KOPT-K1 (cell line): ENCODE measurements at regions not wholly inside any gene's neighbourhood (a gene's known extent, or its start where the extent isn't known, plus 50 kb on each side); places are given as distances from the start of the nearest gene placed in this dataset.

ENCODE experiments used
- H3K27ac ChIP-seq: fragments of 200-600 bp; sonication (generic); 2 replicates; pipeline ENCODE4 v1.5.1; 2016; ENCODE audit warnings: antibody characterized with exemption, mild to moderate bottlenecking, low read depth, low read length; ENCODE audit not compliant: poor library complexity, severe bottlenecking
- H3K36me3 ChIP-seq: fragments of 200-600 bp; sonication (generic); 2 replicates; pipeline ENCODE4 v1.5.1; 2017; ENCODE audit warnings: antibody characterized with exemption, mild to moderate bottlenecking, low read length, moderate library complexity; ENCODE audit not compliant: insufficient read depth
- H3K9me3 ChIP-seq: fragments of 200-600 bp; sonication (generic); 2 replicates; pipeline ENCODE4 v1.5.1; 2017; ENCODE audit warnings: antibody characterized with exemption, low read length, mild to moderate bottlenecking; ENCODE audit not compliant: insufficient read depth, poor library complexity, severe bottlenecking

DNA sequence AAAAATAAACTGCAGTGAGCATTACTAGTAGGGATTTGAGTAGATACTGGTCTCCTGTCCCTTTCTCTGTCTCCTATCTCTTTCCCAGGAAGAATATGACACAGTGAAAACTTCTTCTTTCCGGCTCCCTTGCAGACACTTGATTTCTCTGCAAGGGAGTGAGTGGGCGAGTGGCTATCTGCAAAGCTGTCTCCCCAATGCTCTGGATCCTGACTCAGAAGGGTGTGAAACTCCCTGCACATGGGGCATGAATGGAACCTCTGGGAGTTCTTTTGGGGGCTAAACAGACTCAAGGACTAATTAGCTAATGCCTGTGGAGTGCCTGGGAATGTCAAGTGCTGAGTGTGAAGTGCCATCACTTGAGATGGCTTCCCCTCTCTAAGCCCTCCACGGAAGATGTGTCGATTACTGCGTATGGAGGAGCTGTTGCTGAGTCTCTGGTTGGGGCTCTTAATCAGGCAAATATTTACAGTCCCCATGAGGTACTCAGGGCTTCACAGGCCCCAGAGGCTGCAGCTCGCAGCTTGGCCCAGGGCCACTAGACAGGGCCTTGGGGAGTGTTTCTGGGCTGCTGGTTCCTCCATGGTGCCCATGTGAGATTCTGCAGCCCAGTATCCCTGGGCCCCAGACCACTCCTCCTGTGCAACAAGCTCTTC, 139.8 kb downstream of the RPS24 start:
- H3K27ac ChIP-seq: no peak overlapping the region
- H3K9me3 ChIP-seq: no peaks in the 10 kb centered on the region

DNA sequence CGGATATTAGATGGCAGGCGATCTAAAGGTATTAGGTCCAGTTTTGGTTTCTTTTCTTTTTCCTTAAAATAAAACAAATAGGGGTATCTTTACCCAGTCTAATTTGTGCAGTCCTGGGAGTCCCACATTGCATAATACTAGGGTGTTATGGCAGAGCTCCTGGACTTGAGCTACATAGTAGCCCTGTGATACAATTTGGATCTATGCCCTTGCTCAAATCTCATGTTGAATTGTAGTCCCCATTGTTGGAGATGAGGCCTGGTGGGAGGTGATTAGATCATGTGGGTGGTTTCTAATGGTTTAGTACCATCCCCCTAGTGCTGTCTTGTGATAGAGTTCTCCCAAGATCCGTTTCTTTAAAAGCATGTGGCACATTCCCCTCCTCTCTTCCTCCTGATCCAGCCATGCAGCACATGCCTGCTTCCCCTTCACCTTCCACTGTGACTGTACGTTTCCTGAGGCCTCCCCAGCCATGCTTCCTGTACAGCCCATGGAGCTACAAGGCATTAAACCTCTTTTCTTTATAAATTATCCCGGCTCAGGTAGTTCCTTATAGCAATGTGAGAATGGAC, 141.9 kb downstream of the RPS24 start:
- no peaks in the 10 kb centered on the region for H3K36me3 ChIP-seq
- no peak overlapping the region for H3K27ac ChIP-seq
- H3K9me3 ChIP-seq: no peaks in the 10 kb centered on the region

More for the DNA sequence above, 139.8 kb downstream of the RPS24 start:
- no peaks in the 10 kb centered on the region for H3K36me3 ChIP-seq

DNA sequence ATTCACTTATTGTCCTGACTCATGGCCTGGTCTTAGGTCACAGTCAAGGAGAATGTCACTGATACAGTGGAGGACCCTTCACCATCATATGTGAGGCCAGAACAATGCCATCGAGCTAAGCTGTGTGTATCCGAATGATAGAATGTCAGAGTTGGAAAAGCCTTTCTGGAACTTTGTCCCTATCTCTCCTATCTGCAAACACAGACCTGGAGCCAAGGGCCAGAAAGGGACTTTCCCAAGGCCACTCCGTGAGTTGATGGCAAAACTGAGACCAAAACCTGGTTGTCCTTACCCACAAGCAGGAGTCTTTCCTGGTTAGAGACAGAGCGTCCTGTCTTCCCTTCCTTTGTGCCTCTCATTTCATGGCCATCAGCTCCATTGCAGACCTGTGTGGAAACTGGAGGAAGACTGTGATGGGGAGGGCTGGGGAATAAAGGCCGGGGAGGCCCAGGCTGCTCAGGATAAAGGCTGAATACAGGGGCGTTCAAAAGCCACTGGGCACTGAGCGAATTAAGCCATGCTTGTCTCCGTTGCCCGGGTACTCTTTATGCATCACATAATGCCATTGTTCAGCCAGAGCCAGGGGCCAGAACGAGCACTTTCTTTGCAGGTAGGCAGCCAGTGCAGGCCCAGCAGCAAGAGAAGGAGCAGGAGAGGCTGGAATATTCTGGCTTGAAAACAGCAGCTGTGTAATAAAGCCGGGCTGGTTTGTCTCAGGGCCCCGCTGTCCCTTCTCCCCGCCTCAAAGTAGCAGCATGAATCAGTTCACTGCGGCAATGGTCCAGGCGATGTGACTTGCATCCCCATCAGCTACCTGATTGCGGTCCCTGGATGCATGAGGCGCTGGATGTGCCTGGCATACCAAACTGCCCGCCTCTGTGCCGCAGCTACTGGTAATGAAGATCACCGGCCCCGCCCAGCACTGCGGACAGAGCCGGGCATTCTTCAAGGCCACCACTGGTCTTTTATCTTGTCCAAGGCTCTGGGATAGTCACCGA, 143.0 kb downstream of the RPS24 start:
- no peak overlapping the region for H3K27ac ChIP-seq
- H3K36me3 ChIP-seq: no peaks in the 10 kb centered on the region

DNA sequence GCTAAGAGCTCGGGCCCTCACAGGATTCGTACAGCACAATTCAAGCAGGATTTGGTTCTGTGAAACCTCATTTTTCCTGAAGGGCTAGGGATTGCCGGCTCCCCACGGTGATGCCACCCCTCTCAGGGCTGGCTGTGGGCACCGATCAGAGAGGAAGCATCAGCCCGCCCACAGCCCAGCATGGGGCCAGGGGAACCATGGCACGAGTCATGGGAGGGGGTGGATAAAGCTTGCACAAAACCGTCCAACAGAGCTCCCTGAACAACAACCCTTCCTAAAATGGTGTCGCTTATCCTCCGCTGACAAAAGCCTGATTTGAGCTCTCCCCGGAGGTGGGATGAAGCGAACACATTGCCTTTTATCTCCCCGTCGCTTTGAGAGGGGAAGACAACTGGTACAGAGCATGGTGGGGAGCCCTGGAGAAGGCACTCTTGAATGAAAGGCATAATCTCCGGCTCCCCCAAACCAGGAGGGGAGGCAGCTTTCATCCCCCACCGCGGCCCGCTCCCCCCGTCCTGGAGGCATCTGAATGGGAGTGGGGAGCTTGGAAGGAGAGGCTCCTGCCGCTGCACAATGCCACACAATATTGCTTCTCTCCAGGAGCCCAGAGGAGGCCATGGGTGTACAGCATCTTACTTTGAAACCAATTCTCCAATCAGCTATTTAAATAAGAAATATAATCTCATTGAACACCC, 144.0 kb downstream of the RPS24 start:
- Histone ChIP-seq H3K9me3 (no peaks in the 10 kb centered on the region), H3K27ac (no peak overlapping the region)

More for the DNA sequence above, 143.0 kb downstream of the RPS24 start:
- H3K9me3 ChIP-seq: no peaks in the 10 kb centered on the region

DNA sequence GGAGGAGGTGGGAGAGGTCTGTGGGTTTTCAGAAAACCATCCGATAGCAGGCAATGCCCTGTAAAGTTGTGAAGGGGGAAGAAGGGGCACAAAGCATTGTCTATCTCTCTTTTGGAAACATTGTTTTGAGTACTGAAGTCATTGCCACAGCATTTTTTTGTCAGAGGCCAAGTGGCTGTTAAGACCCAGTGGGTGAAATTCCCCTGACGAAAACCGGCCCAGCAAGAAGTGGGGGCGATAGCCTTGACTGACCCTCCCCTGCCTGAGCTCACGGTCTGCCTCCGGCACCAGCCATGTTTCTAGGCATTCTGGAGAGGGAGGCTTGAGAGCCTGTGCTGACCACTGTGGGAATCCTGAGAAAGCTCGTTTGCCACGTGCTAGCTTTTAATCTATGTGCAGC, 144.7 kb downstream of the RPS24 start:
- Histone ChIP-seq H3K27ac (no peak overlapping the region), H3K9me3 (no peaks in the 10 kb centered on the region), H3K36me3 (no peaks in the 10 kb centered on the region)

More for the DNA sequence above, 144.0 kb downstream of the RPS24 start:
- no peaks in the 10 kb centered on the region for H3K36me3 ChIP-seq

DNA sequence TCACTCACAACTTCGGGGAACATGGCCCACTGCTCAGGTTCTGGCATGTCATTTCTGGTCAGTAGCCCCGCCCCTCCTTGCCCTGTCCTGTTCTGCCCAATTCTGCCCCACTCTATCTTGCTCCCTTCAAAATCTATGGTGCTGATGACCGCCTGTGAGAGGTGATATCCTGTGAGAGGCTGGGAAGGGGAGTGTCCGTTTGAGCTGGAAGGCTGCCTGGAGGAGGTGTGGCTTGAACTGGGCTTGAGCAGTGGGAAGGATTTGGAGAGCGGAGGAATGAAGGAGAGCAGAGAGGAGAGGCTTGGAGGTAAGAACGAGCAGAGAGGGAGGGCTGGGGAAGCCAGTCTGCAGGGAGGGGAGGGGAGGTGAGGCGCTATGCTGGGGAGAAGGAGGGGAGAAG, 145.3 kb downstream of the RPS24 start:
- Histone ChIP-seq H3K36me3 (no peaks in the 10 kb centered on the region), H3K27ac (no peak overlapping the region), H3K9me3 (no peaks in the 10 kb centered on the region)

DNA sequence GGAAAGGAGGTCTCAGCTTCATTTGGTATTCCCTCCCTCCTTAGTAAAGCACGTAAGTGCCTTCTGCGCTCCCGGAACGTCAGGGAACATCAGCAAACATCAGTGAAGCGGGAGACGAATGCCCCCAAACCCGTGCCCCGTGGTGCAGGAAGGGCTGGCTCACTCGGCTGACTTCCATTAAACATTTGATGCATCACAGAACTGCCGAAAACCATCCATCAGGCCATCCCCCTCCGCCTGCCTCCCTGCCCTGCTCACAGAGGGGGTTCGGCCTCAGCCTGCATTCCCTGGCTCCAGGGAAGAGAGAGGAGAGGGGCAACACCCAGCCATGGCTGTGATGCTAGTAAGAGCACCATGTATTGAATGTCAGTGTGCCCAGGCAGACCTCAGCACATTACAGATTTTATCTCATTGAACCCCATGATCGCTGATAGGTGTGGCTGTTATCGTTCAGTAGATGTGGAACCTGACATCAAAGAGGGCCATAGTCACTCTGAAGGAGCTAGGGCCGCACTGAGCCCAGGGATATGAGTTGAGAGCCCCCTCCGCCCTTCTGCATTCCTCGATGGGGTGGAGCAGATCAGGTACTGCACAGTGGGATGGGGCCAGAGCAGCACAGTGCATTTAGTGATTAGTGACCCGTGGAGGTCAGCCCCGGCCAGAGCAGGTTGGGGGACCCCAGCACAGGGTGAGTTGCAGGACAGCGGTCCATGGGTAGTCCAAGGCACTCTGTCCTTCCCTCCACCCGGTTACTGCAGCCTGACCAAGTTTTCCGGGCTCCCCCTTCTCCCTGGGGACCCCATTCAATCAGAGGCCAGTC, 146.4 kb downstream of the RPS24 start:
- Histone ChIP-seq H3K27ac (no peak overlapping the region), H3K9me3 (no peaks in the 10 kb centered on the region), H3K36me3 (no peaks in the 10 kb centered on the region)

DNA sequence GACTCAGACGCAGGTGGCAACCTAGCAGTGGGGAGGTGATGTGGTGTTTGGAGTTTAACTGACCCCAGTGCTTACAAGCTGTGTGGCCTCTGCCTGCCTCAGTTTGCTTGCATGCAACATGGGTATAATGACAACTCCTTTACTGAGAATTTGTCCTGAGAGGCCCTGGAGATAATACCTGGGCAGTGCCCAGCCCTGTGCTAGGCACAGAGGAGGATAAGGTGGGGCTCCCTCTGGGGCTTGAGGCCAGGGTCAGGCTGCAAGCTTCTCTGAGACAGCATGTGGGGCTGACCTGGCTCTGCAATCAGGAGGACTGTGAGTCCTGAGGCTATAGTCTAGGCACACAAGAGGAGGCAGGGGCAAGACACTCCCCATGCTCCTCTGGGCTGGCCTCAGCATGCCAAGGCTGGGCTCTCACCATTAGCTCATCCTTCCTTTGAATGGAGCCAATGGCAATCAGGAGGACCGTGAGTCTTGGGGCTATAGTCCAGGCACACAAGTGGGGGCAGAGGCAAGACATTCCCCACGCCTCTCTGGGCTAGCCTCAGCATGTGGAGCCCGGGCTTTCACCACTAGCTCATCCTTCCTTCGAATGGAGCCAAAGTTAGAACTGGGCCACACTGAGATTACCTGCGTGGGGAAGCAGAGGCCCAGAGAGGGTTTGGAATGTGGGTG, 147.9 kb downstream of the RPS24 start:
- H3K9me3 ChIP-seq: no peaks in the 10 kb centered on the region

DNA sequence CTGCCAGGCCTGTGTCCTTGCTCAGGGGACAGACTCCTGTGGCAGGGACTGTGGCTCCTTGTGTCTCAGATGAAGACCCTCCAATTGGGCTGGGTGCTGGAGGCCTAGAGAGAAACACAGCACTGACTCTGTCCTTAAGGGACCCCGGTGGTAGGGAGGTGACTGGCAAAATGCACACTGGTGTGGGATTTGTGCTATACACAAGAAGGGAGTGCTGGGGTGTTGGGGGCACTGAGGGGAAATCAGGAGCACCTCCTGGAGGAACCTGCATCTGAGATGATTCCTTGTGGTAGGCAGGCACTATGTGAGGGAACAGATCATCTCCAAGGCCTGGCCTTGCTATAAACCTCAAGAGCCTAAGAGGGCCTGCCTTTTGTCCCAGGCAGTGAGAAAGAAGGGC, 149.2 kb downstream of the RPS24 start:
- Histone ChIP-seq H3K9me3 (no peaks in the 10 kb centered on the region), H3K36me3 (no peaks in the 10 kb centered on the region), H3K27ac (no peak overlapping the region)

More for the DNA sequence above, 147.9 kb downstream of the RPS24 start:
- Histone ChIP-seq H3K36me3 (no peaks in the 10 kb centered on the region), H3K27ac (no peak overlapping the region)

DNA sequence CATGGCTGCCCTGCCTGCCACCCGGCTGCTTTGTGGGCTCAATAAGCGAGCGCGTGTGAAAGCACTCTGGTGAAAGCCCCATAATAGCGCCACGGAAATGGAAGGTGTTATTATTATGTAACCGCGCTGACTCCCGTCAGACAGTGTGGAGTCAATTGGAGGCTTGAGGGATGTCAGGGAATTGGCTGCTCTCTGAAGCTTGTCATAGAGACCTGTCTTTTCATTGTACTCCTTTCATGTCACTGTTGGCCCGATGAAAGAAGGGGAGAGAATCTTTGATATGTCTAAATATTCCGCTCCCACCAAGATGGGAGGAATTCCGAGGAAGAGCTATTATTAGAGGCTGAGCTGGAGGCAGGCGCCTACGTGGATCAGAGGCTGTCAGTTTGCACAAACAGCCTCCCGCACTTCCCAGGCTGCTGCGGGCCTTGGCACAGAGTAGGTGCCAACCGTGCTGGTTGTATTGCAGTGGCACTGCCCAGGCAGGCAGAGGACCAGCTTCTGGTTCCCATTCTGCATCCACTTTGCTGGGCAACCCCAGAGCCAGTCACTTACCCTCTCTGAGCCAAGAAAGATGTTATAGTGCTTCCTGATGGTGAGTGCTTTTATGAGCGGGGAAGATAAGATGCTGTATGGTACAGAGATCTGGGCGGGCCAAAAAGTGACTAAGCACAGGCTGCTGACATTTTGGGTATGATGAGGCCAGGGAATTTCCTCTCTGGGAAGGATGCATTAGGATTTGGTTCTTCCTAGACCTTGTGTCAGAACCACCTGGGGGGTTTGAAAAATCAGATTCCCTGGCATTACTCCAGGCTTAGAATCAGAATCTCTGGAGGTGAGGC, 151.4 kb downstream of the RPS24 start:
- Histone ChIP-seq H3K36me3 (no peaks in the 10 kb centered on the region), H3K27ac (no peak overlapping the region), H3K9me3 (no peaks in the 10 kb centered on the region)

DNA sequence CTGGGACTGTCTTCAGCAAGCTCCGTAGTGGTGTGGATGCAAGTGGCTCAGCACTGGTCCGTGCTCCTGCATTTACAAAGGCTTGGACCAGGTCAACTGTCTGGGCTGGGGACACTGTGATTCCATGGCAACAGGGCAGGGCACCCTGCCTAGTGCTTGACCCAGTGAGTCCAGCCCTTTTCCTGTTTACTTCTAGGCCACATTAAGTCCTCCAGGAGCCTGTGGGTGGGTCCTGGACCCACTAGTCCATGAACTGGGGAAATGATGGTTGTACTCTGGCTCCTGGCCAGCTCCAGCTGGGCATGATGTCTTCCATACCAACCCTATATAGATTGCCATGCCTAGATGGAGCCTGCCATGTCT, 152.0 kb downstream of the RPS24 start:
- Histone ChIP-seq H3K36me3 (no peaks in the 10 kb centered on the region), H3K9me3 (no peaks in the 10 kb centered on the region), H3K27ac (no peak overlapping the region)

DNA sequence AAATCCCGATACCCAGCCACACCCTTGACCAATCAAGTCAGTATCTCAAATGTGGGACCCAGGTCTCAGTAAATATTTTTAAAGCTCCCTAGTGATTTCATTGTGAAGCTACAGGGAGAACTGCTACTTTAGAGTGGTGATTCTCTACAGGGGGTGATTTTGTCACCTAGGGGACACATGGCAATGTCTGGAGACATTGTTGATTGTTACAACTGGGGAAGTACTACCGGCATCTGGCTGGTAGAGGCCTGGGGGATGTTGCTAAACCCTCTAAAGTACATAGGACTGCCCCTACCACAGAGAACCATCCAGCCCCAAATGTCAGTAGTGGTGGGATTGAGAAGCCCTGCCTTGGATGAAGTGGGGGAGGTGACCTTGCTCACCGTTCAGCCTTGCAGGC, 152.9 kb downstream of the RPS24 start:
- Histone ChIP-seq H3K27ac (no peak overlapping the region), H3K36me3 (no peaks in the 10 kb centered on the region), H3K9me3 (no peaks in the 10 kb centered on the region)

DNA sequence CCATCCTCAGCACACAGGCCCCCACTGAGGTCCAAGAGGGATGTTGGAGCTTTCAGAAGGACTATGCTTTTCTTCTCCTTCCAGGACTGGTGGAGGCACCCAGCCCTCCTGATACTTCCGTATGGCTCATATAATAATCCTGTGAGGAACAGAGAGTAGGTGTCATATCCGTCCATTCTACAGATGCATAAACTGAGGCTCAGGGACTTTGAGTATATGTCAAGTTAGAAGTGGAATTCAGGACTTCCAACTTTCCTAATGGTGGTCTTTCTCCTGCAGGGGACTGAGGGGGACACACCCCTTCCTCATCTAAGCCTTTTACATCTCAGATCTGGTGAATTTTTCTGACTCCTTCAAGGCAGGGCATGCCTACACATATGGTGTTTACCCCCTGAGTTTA, 153.7 kb downstream of the RPS24 start:
- Histone ChIP-seq H3K36me3 (no peaks in the 10 kb centered on the region), H3K9me3 (no peaks in the 10 kb centered on the region), H3K27ac (no peak overlapping the region)
